Hepatocyte (in vitro differentiated cells): ENCODE measurements at regions not wholly inside any gene's neighbourhood (a gene's known extent, or its start where the extent isn't known, plus 50 kb on each side); places are given as distances from the start of the nearest gene placed in this dataset.
"Not testable (repeated sequence)": the region's sequence is repeated elsewhere in the genome, so short reads cannot be mapped to it uniquely, and the experiment has no call there.

Source experiments
- DNase-seq: peaks from one replicate; pipeline ENCODE4 v3.0.0-alpha.2; 2016; ENCODE audit warnings: low spot score
- H2AFZ ChIP-seq: fragments of 200-600 bp; sonication (generic); 2 replicates; pipeline ENCODE4 v1.6.0; 2016; ENCODE audit warnings: antibody characterized with exemption, mild to moderate bottlenecking
- H3K27ac ChIP-seq: fragments of 200-600 bp; sonication (generic); 2 replicates; pipeline ENCODE4 v1.5.1; 2016; ENCODE audit warnings: mild to moderate bottlenecking
- H3K27me3 ChIP-seq: fragments of 200-600 bp; sonication (generic); 2 replicates; pipeline ENCODE4 v1.6.1; 2016
- H3K36me3 ChIP-seq: fragments of 200-600 bp; sonication (generic); replicated peaks from 2 replicates; pipeline ENCODE4 v1.5.1; 2016; ENCODE audit warnings: low read depth; ENCODE audit not compliant: insufficient read depth
- H3K4me1 ChIP-seq: fragments of 200-600 bp; sonication (generic); 2 replicates; pipeline ENCODE4 v1.5.1; 2016; ENCODE audit warnings: mild to moderate bottlenecking, moderate library complexity; ENCODE audit not compliant: insufficient read depth
- H3K4me2 ChIP-seq: fragments of 200-600 bp; sonication (generic); 2 replicates; pipeline ENCODE4 v1.6.0; 2016
- H3K4me3 ChIP-seq: fragments of 200-600 bp; sonication (generic); 2 replicates; pipeline ENCODE4 v1.5.1; 2016; ENCODE audit warnings: mild to moderate bottlenecking
- H3K79me2 ChIP-seq: fragments of 200-600 bp; sonication (generic); 2 replicates; pipeline ENCODE4 v1.6.0; 2017; ENCODE audit warnings: mild to moderate bottlenecking
- H3K9me2 ChIP-seq: fragments of 200-600 bp; sonication (generic); replicated peaks from 2 replicates; pipeline ENCODE4 v1.6.0; 2017; ENCODE audit warnings: mild to moderate bottlenecking; ENCODE audit not compliant: insufficient read depth
- H3K9me3 ChIP-seq: fragments of 200-600 bp; sonication (generic); 2 replicates; pipeline ENCODE4 v1.5.1; 2016; ENCODE audit warnings: low read depth, mild to moderate bottlenecking
- H4K20me1 ChIP-seq: fragments of 200-600 bp; sonication (generic); 2 replicates; pipeline ENCODE4 v1.6.0; 2016; ENCODE audit warnings: mild to moderate bottlenecking; ENCODE audit not compliant: insufficient read depth, poor library complexity, severe bottlenecking
- EZH2 ChIP-seq: fragments of 200-600 bp; sonication (generic); IDR thresholded peaks from 2 replicates; pipeline ENCODE4 v1.6.1; 2016; ENCODE audit warnings: antibody characterized with exemption, mild to moderate bottlenecking, borderline replicate concordance
- EZH2phosphoT487 ChIP-seq: fragments of 200-600 bp; sonication (generic); IDR thresholded peaks from one replicate; pipeline ENCODE4 v1.6.1; 2018; ENCODE audit warnings: antibody characterized with exemption, mild to moderate bottlenecking, low read depth, moderate library complexity; ENCODE audit not compliant: unreplicated experiment, severe bottlenecking
- WGBS: methylation state at CpG from one replicate; pipeline ENCODE4 v1.1.6; 2016; ENCODE audit warnings: low lambda C conversion rate; ENCODE audit errors: missing lambda C conversion rate; 5-methylcytosine and 5-hydroxymethylcytosine counted together
- TF ChIP-seq, protein P1 (sequence below): fragments of 200-600 bp; sonication (generic); IDR thresholded peaks from 2 replicates; pipeline ENCODE4 v1.5.1; 2016; ENCODE audit warnings: antibody characterized with exemption, mild to moderate bottlenecking; ENCODE audit not compliant: poor library complexity

DNA sequence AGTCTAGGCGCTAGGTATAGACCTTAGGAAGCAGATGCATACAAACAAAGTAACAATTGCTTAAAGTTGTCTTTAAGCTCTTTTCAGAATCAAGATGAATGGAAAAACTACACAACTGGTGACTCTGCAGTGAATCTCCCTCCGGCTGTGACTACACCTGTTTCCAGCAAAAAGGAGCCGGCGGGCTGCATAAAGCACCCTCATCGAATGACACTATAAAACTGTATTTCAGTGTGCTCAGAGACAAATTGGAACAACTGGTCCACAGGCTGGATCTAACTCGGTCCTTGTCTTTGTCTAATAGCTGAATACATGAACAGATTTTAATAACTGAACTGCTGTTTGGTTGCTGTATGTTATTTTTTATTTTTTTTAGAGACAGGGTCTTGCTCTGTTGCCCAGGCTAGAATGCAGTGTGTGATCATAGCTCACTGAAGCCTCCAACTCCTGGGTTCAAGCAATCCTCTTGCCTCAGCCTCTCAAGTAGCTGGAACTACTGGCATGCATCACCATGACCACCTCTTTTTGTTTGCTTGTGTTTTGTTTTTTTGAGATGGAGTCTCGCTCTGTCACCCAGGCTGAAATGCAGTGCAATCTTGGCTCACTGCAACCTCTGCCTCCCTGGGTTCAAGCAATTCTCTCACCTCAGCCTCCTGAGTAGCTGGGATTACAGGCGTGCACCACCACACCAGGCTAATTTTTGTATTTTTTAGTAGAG is 64.2 kb upstream of the SVIL start:
- Histone ChIP-seq H3K4me1 (peaks cover 27% of the 10 kb centered on the region), H3K9me2 (no peaks in the 10 kb centered on the region), H3K27me3 (no peaks in the 10 kb centered on the region), H3K4me3 (no peak overlapping the region), H3K4me2 (no peak overlapping the region), H3K36me3 (no peaks in the 10 kb centered on the region), H3K79me2 (peaks cover 52% of the 10 kb centered on the region), H3K27ac (no peak overlapping the region), H2AFZ (no peak overlapping the region), H4K20me1 (peaks cover 3% of the 10 kb centered on the region), H3K9me3 (no peaks in the 10 kb centered on the region)
- DNase-seq, result no peak
- TF ChIP-seq, protein P1, sequence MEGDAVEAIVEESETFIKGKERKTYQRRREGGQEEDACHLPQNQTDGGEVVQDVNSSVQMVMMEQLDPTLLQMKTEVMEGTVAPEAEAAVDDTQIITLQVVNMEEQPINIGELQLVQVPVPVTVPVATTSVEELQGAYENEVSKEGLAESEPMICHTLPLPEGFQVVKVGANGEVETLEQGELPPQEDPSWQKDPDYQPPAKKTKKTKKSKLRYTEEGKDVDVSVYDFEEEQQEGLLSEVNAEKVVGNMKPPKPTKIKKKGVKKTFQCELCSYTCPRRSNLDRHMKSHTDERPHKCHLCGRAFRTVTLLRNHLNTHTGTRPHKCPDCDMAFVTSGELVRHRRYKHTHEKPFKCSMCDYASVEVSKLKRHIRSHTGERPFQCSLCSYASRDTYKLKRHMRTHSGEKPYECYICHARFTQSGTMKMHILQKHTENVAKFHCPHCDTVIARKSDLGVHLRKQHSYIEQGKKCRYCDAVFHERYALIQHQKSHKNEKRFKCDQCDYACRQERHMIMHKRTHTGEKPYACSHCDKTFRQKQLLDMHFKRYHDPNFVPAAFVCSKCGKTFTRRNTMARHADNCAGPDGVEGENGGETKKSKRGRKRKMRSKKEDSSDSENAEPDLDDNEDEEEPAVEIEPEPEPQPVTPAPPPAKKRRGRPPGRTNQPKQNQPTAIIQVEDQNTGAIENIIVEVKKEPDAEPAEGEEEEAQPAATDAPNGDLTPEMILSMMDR, result no peak
- TF ChIP-seq EZH2 (no peak), EZH2phosphoT487 (no peak)
- 95% methylated on average over 8 of the region's 8 CpGs for WGBS

DNA sequence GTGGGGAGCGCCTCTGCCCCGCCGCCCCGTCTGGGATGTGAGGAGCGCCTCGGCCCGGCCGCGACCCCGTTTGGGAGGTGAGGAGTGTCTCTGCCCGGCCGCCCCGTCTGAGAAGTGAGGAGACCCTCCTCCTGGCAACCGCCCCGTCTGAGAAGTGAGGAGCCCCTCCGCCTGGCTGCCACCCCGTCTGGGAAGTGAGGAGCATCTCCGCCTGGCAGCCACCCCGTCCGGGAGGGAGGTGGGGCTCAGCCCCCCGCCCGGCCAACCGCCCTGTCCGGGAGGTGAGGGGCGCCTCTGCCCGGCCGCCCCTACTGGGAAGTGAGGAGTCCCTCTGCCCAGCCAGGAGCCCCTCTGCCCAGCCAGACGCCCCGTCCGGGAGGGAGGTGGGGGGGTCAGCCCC is 61.8 kb upstream of the SVIL start:
- not testable (repeated sequence) for H3K9me2 ChIP-seq, H4K20me1 ChIP-seq, H3K27me3 ChIP-seq, H3K4me3 ChIP-seq, H3K36me3 ChIP-seq, DNase-seq, H3K4me1 ChIP-seq, H3K27ac ChIP-seq, H3K9me3 ChIP-seq, H3K4me2 ChIP-seq, H2AFZ ChIP-seq
- whole genome bisulfite sequencing, result no CpG with 5 or more reads among the region's 30 CpGs
- peaks cover 49% of the 10 kb centered on the region for H3K79me2 ChIP-seq

DNA sequence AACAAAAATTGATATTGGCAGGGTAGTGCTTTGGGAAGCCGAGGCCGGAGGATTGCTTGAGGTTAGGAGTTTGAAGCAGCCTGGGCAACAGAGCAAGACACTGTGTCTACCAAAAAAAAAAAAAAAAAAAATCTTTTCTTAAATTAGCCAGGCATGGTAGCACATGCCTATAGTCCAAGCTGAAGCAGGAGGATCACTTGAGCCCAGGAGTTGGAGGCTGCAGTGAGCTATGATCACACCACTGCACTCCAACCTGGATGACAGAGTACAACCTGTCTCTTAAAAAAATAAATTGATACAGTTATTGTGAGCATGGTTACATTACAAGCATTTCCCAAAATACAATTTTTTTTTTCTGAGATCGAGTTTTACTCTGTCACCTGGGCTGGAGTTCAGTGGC is 59.4 kb upstream of the SVIL start:
- Histone ChIP-seq H3K79me2 (peaks cover 39% of the 10 kb centered on the region), H3K9me2 (no peaks in the 10 kb centered on the region), H4K20me1 (peaks cover 3% of the 10 kb centered on the region), H3K9me3 (no peaks in the 10 kb centered on the region), H3K27me3 (no peaks in the 10 kb centered on the region), H3K4me1 (peaks cover 7% of the 10 kb centered on the region), H2AFZ (no peak overlapping the region), H3K4me2 (no peak overlapping the region), H3K4me3 (no peak overlapping the region), H3K27ac (no peak overlapping the region), H3K36me3 (no peaks in the 10 kb centered on the region)
- DNase-seq, result no peak
- TF ChIP-seq, protein P1, result no peak
- TF ChIP-seq EZH2 (no peak), EZH2phosphoT487 (no peak)
- WGBS, result 96% methylated on average over 3 of the region's 3 CpGs

DNA sequence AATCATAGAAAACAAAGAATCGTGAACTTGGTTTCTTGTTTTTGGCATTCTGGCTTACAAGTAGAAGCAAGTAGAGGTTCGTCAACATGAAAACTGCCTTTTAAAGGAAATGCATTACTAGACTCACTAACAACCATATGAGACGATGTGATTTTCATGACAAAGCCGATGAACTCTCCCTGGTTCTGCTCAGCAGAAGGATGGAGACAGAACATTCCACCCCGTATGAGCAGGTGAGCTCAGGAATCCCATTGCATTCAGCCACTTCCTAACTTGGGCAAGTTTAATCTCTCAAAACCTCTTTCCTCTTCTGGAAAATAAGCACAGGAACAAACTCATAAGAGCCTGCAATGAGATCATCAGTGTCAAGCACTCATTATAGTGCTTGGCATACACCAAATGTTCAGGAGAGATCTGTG is 57.4 kb upstream of the SVIL start:
- no peak for DNase-seq
- Histone ChIP-seq H4K20me1 (peaks cover 12% of the 10 kb centered on the region), H3K79me2 (peaks cover 44% of the 10 kb centered on the region), H3K4me1 (peaks cover 11% of the 10 kb centered on the region), H2AFZ (no peak overlapping the region), H3K4me3 (no peak overlapping the region), H3K27ac (peak overlapping the region; percentile 70), H3K4me2 (peak overlapping the region; percentile 43), H3K9me2 (no peaks in the 10 kb centered on the region), H3K36me3 (no peaks in the 10 kb centered on the region), H3K27me3 (no peaks in the 10 kb centered on the region), H3K9me3 (no peaks in the 10 kb centered on the region)
- TF ChIP-seq, protein P1, result no peak
- TF ChIP-seq EZH2phosphoT487, result no peak
- no peak for TF ChIP-seq EZH2
- WGBS, result 77% methylated on average over 5 of the region's 5 CpGs
